ENCODE measurements at regions not wholly inside any gene's neighbourhood (a gene's known extent, or its start where the extent isn't known, plus 50 kb on each side); places are given as distances from the start of the nearest gene placed in this dataset.
"Not testable (repeated sequence)": the region's sequence is repeated elsewhere in the genome, so short reads cannot be mapped to it uniquely, and the experiment has no call there.

DNA sequence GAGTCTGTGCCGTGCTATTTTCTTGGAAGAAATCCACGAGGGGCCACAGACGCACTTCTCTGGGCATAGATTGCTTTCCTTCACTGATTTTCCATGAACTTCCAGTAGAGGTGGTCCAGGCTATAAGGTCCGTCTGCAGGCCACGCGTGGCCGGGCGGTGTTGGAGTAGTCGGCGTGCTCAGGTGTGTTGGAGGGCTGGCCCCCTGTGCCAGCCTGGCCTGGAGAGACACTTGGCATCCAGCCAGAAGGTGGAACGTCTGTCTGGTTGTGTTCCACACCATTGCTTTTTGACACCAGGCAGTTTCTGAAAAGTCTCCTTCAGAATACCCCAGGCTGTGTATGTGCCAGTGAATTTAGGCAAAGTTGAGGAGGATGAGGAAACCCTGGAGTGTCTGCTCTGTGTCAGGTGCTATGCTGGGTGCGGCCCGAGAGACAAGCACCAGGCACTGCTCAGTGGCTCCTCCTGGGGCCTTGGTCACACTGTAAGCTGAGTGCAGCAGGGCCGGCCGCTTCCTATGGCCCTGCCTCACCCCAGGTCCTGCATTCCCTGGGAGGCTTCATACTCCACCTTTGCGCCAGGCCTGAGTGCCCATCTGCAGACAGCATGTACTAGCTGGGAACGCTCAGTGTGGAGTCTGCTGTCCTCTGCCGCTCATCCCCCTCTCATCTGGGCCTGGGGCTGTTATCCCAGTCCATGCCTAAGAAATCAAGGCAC, 52.1 kb upstream of the TAMM41 start:
- H3K4me2 ChIP-seq, result no peak overlapping the region
- peaks cover 94% of the 10 kb centered on the region for H3K27me3 ChIP-seq (ENCODE audit: insufficient read depth, low read depth)
- no TSS peak for BruUV-seq (replicated peaks)
- H3F3A ChIP-seq (ENCODE audit: insufficient read depth, low read depth), result no peaks in the 10 kb centered on the region
- ChIA-PET POLR2A (ENCODE audit: unreplicated experiment) (no interaction called here), CTCF (no interaction called here)
- DNase-seq, result no peak
- H3K4me1 ChIP-seq (replicated peaks; ENCODE audit: insufficient read depth), result no peaks in the 10 kb centered on the region
- TF ChIP-seq, protein P1, sequence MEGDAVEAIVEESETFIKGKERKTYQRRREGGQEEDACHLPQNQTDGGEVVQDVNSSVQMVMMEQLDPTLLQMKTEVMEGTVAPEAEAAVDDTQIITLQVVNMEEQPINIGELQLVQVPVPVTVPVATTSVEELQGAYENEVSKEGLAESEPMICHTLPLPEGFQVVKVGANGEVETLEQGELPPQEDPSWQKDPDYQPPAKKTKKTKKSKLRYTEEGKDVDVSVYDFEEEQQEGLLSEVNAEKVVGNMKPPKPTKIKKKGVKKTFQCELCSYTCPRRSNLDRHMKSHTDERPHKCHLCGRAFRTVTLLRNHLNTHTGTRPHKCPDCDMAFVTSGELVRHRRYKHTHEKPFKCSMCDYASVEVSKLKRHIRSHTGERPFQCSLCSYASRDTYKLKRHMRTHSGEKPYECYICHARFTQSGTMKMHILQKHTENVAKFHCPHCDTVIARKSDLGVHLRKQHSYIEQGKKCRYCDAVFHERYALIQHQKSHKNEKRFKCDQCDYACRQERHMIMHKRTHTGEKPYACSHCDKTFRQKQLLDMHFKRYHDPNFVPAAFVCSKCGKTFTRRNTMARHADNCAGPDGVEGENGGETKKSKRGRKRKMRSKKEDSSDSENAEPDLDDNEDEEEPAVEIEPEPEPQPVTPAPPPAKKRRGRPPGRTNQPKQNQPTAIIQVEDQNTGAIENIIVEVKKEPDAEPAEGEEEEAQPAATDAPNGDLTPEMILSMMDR (conservative IDR thresholded peaks at IDR 0.05), result no peak
- TF ChIP-seq EZH2 (IDR thresholded peaks at IDR 0.05; ENCODE audit: low read depth), result no peak
- H3K9me2 ChIP-seq (ENCODE audit: insufficient read depth), result no peaks in the 10 kb centered on the region
- H3K79me2 ChIP-seq (ENCODE audit: low read depth), result no peaks in the 10 kb centered on the region
- intact Hi-C loops (cut with micrococcal nuclease; ENCODE audit: unreplicated experiment), result no loop called here
- H4K20me1 ChIP-seq (ENCODE audit: insufficient read depth), result no peaks in the 10 kb centered on the region
- H3K36me3 ChIP-seq (ENCODE audit: low read depth), result no peaks in the 10 kb centered on the region
- no peak overlapping the region for H2AFZ ChIP-seq
- no peak overlapping the region for H3K27ac ChIP-seq
- H3K9me3 ChIP-seq (ENCODE audit: insufficient read depth, low read depth), result no peaks in the 10 kb centered on the region; the same call in 1 of the 2 replicates
- H3K4me3 ChIP-seq, result no peak overlapping the region

DNA sequence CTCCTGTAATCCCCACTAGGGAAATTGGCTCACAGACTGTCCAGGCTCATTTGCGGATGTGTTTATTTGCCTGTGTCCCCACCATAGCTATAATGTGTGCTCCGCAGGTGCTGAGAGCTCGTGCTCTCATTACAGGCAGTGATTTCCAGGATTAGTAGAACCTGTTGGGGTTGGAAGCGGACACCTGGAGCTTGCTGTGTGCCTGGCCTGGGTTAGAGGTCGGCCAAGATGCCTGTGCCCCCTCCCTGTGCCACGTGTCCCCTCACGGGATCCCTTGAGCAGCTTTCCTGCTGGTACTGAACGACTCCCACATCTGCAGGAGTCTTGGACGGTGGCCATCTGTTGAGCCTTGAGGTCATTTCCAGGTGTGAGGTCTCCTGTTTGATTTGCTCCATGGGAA, 52.7 kb upstream of the TAMM41 start:
- H3K4me2 ChIP-seq; H2AFZ ChIP-seq; H3K9me3 ChIP-seq (ENCODE audit: insufficient read depth, low read depth); H3K27ac ChIP-seq; H3K9me2 ChIP-seq (ENCODE audit: insufficient read depth); H4K20me1 ChIP-seq (ENCODE audit: insufficient read depth); BruUV-seq (replicated peaks); DNase-seq; H3K4me3 ChIP-seq; H3K4me1 ChIP-seq (replicated peaks; ENCODE audit: insufficient read depth); H3F3A ChIP-seq (ENCODE audit: insufficient read depth, low read depth); intact Hi-C loops (cut with micrococcal nuclease; ENCODE audit: unreplicated experiment); H3K36me3 ChIP-seq (ENCODE audit: low read depth); CTCF ChIA-PET; POLR2A ChIA-PET (ENCODE audit: unreplicated experiment); H3K79me2 ChIP-seq (ENCODE audit: low read depth): not testable (repeated sequence)
- peaks cover 94% of the 10 kb centered on the region for H3K27me3 ChIP-seq (ENCODE audit: insufficient read depth, low read depth)

DNA sequence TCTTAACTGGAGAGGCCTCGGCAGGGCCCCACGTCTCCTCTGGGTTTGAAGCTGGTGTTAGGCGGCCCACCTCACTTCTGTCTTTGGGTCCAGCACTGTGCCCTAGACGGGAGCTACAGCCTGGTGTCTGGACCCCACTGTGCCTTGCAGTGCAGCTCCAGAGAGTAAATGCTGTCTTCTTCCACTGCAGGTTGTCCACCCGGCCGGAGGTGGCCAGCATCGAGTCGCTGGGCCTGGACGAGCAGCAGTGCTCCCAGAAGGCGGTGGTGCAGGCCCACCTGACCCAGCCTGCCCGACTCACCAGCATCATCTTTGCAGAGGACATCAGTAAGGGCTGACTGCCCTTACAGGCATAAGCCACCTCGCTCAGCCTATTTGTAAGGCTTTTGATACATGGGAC, 53.1 kb upstream of the TAMM41 start:
- Histone ChIP-seq H4K20me1 (ENCODE audit: insufficient read depth) (no peaks in the 10 kb centered on the region), H3K27me3 (ENCODE audit: insufficient read depth, low read depth) (peaks cover 94% of the 10 kb centered on the region), H3K79me2 (ENCODE audit: low read depth) (no peaks in the 10 kb centered on the region), H2AFZ (no peak overlapping the region), H3K9me3 (ENCODE audit: insufficient read depth, low read depth) (no peaks in the 10 kb centered on the region; the same call in 1 of the 2 replicates), H3F3A (ENCODE audit: insufficient read depth, low read depth) (no peaks in the 10 kb centered on the region), H3K4me1 (replicated peaks; ENCODE audit: insufficient read depth) (no peaks in the 10 kb centered on the region), H3K9me2 (ENCODE audit: insufficient read depth) (no peaks in the 10 kb centered on the region), H3K4me2 (no peak overlapping the region), H3K36me3 (ENCODE audit: low read depth) (no peaks in the 10 kb centered on the region), H3K27ac (no peak overlapping the region), H3K4me3 (no peak overlapping the region)
- no TSS peak for BruUV-seq (replicated peaks)
- intact Hi-C loops (cut with micrococcal nuclease; ENCODE audit: unreplicated experiment), result no loop called here
- CTCF ChIA-PET, result no interaction called here
- no peak for DNase-seq
- POLR2A ChIA-PET (ENCODE audit: unreplicated experiment), result no interaction called here
- TF ChIP-seq, protein P1 (conservative IDR thresholded peaks at IDR 0.05), result no peak
- no peak for TF ChIP-seq EZH2 (IDR thresholded peaks at IDR 0.05; ENCODE audit: low read depth)

DNA sequence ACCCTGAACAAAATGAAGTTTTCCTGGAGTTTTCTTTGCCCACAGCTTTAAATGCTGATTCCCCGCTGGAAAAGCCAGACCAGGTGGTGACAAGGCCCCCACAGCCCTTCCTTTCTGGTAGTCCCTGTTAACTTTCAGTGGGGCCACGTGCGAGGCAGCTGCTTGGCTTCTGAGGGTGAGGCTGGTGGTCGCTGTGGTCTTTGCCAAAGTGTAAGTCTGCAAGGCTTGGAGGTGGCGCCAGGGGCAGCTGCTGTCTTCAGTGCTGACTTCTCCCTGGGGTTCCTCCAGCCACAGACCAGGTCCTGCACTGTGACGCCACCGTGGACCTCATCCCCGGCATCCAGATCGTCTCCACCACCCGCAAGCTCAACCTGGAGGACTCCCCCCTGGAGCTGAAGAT, 54.1 kb upstream of the TAMM41 start:
- no TSS peak for BruUV-seq (replicated peaks)
- DNase-seq, result no peak
- no peak overlapping the region for H3K4me3 ChIP-seq
- no peaks in the 10 kb centered on the region for H3K9me2 ChIP-seq (ENCODE audit: insufficient read depth)
- no peaks in the 10 kb centered on the region for H4K20me1 ChIP-seq (ENCODE audit: insufficient read depth)
- ChIA-PET POLR2A (ENCODE audit: unreplicated experiment) (no interaction called here), CTCF (no interaction called here)
- no peak overlapping the region for H3K27ac ChIP-seq
- no peak overlapping the region for H2AFZ ChIP-seq
- H3K36me3 ChIP-seq (ENCODE audit: low read depth), result no peaks in the 10 kb centered on the region
- H3K79me2 ChIP-seq (ENCODE audit: low read depth), result no peaks in the 10 kb centered on the region
- intact Hi-C loops (cut with micrococcal nuclease; ENCODE audit: unreplicated experiment), result no loop called here
- H3K9me3 ChIP-seq (ENCODE audit: insufficient read depth, low read depth), result no peaks in the 10 kb centered on the region; the same call in 1 of the 2 replicates
- H3K4me2 ChIP-seq, result no peak overlapping the region
- peaks cover 93% of the 10 kb centered on the region for H3K27me3 ChIP-seq (ENCODE audit: insufficient read depth, low read depth)
- H3K4me1 ChIP-seq (replicated peaks; ENCODE audit: insufficient read depth), result no peaks in the 10 kb centered on the region
- TF ChIP-seq, protein P1 (conservative IDR thresholded peaks at IDR 0.05), result no peak
- no peak for TF ChIP-seq EZH2 (IDR thresholded peaks at IDR 0.05; ENCODE audit: low read depth)
- no peaks in the 10 kb centered on the region for H3F3A ChIP-seq (ENCODE audit: insufficient read depth, low read depth)

Data from PC-9 (cell line).